Suprapubic skin (tissue), 4 donors: ENCODE measurements at regions not wholly inside any gene's neighbourhood (a gene's known extent, or its start where the extent isn't known, plus 50 kb on each side); places are given as distances from the start of the nearest gene placed in this dataset.

Experiments
- DNase-seq, 2 donors: peaks; one replicate each; pipeline ENCODE4 v3.0.0-alpha.2; 2019; ENCODE audit warnings: low spot score in 2 of 2
- H3K27ac ChIP-seq: fragments of 200-600 bp; sonication (generic); one replicate; pipeline ENCODE4 v1.5.1; 2019
- H3K27me3 ChIP-seq: fragments of 200-600 bp; sonication (generic); one replicate; pipeline ENCODE4 v1.5.1; 2019
- H3K36me3 ChIP-seq: fragments of 200-600 bp; sonication (generic); one replicate; pipeline ENCODE4 v1.5.1; 2019
- H3K4me1 ChIP-seq: fragments of 200-600 bp; sonication (generic); one replicate; pipeline ENCODE4 v1.5.1; 2019
- H3K4me3 ChIP-seq: fragments of 200-600 bp; sonication (generic); one replicate; pipeline ENCODE4 v1.5.1; 2019; ENCODE audit warnings: mild to moderate bottlenecking
- H3K9me3 ChIP-seq: fragments of 200-600 bp; sonication (generic); one replicate; pipeline ENCODE4 v1.5.1; 2019
- CTCF ChIP-seq, 2 donors: fragments of 200-600 bp in 1 of 2; fragments of 450-650 bp in 1 of 2; sonication (generic) in 1 of 2; IDR thresholded peaks; one replicate each; pipeline ENCODE4 v1.5.1; 2016 to 2019; ENCODE audit warnings: antibody characterized with exemption in 2 of 2, mild to moderate bottlenecking in 1 of 2, moderate library complexity in 1 of 2
- EP300 ChIP-seq: sonication (generic); formaldehyde crosslinking; IDR thresholded peaks from one replicate; pipeline ENCODE4 v1.6.1; 2017; ENCODE audit warnings: antibody characterized with exemption
- POLR2A ChIP-seq, 2 donors: fragments of 450-650 bp; IDR thresholded peaks; one replicate each; pipeline ENCODE4 v1.6.1; 2017; ENCODE audit warnings: antibody characterized with exemption in 2 of 2, mild to moderate bottlenecking in 2 of 2, moderate library complexity in 2 of 2
- POLR2AphosphoS5 ChIP-seq, 3 donors: sonication (generic); formaldehyde crosslinking; IDR thresholded peaks; one replicate each; pipeline ENCODE4 v1.6.1; 2017; ENCODE audit warnings: antibody characterized with exemption in 3 of 3
- WGBS: methylation state at CpG from one replicate; pipeline ENCODE4 v1.1.5; 2018; 5-methylcytosine and 5-hydroxymethylcytosine counted together

DNA sequence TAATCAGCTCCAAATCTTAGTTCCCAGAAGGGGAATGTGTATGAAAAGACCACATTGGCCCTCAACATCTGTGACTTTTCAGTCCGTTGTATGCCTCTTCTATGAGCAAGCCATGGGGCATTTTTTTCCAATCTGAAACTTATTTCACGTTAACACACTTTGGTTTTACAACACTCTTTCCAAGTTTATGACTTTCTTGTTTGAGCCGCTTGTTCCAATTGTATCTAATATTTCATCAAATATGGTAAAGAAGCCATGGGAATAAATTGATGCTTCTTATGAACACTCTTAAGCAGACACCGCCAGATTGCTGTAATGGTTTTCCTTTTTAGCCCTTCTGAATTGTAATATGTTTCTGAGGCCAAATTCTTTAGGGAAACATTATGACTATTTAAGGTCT, 359.9 kb downstream of the HLX start:
- no peaks in the 10 kb centered on the region for H3K36me3 ChIP-seq
- no peak overlapping the region for H3K4me3 ChIP-seq
- 73% methylated on average over 4 of the region's 4 CpGs for WGBS
- H3K9me3 ChIP-seq, result no peaks in the 10 kb centered on the region
- TF ChIP-seq POLR2A (IDR thresholded peaks at IDR 0.05), result no peak
- TF ChIP-seq CTCF (IDR thresholded peaks at IDR 0.05), result no peak
- no peak for TF ChIP-seq POLR2AphosphoS5 (IDR thresholded peaks at IDR 0.05)
- TF ChIP-seq EP300, result no peak
- H3K27ac ChIP-seq, result no peak overlapping the region
- H3K4me1 ChIP-seq, result no peaks in the 10 kb centered on the region
- DNase-seq, result no peak
- H3K27me3 ChIP-seq, result no peaks in the 10 kb centered on the region

GRCh38 chr1:221239792-221240191, 360.5 kb downstream of the HLX start:
- H3K36me3 ChIP-seq, result no peaks in the 10 kb centered on the region
- no peaks in the 10 kb centered on the region for H3K9me3 ChIP-seq
- H3K4me3 ChIP-seq, result no peak overlapping the region
- H3K27ac ChIP-seq, result no peak overlapping the region
- 65% methylated on average over 9 of the region's 9 CpGs for WGBS
- H3K4me1 ChIP-seq, result no peaks in the 10 kb centered on the region
- no peak for DNase-seq
- H3K27me3 ChIP-seq, result no peaks in the 10 kb centered on the region
- no peak for TF ChIP-seq POLR2AphosphoS5 (IDR thresholded peaks at IDR 0.05)
- no peak for TF ChIP-seq EP300
- no peak for TF ChIP-seq CTCF (IDR thresholded peaks at IDR 0.05)
- TF ChIP-seq POLR2A (IDR thresholded peaks at IDR 0.05), result no peak

- TF ChIP-seq POLR2A (IDR thresholded peaks at IDR 0.05) (no peak), EP300 (no peak), CTCF (IDR thresholded peaks at IDR 0.05) (no peak), POLR2AphosphoS5 (IDR thresholded peaks at IDR 0.05) (no peak)
- Histone ChIP-seq H3K36me3 (no peaks in the 10 kb centered on the region), H3K9me3 (no peaks in the 10 kb centered on the region), H3K4me1 (no peaks in the 10 kb centered on the region), H3K27me3 (no peaks in the 10 kb centered on the region), H3K27ac (no peak overlapping the region), H3K4me3 (no peak overlapping the region)
- no peak for DNase-seq
- 68% methylated on average over 1 of the region's 1 CpG for WGBS
These were observed 361.4 kb downstream of the HLX start for GRCh38 chr1:221240690-221241089.

GRCh38 chr1:221241157-221241556, 361.9 kb downstream of the HLX start:
- Histone ChIP-seq H3K27ac (no peak overlapping the region), H3K4me3 (no peak overlapping the region), H3K36me3 (no peaks in the 10 kb centered on the region), H3K27me3 (no peaks in the 10 kb centered on the region), H3K4me1 (no peaks in the 10 kb centered on the region), H3K9me3 (no peaks in the 10 kb centered on the region)
- no peak for DNase-seq
- TF ChIP-seq POLR2AphosphoS5 (IDR thresholded peaks at IDR 0.05) (no peak), POLR2A (IDR thresholded peaks at IDR 0.05) (no peak), CTCF (IDR thresholded peaks at IDR 0.05) (no peak), EP300 (no peak)
- 77% methylated on average over 1 of the region's 1 CpG for WGBS

- DNase-seq, result no peak
- Histone ChIP-seq H3K4me3 (no peak overlapping the region), H3K27me3 (no peaks in the 10 kb centered on the region), H3K27ac (no peak overlapping the region), H3K9me3 (no peaks in the 10 kb centered on the region), H3K36me3 (no peaks in the 10 kb centered on the region), H3K4me1 (no peaks in the 10 kb centered on the region)
- TF ChIP-seq POLR2A (IDR thresholded peaks at IDR 0.05) (no peak), CTCF (IDR thresholded peaks at IDR 0.05) (no peak), POLR2AphosphoS5 (IDR thresholded peaks at IDR 0.05) (no peak), EP300 (no peak)
- WGBS, result 59% methylated on average over 2 of the region's 2 CpGs
These were observed 362.3 kb downstream of the HLX start for GRCh38 chr1:221241592-221241991.
